GM12878 (cell line): ENCODE measurements at regions not wholly inside any gene's neighbourhood (a gene's known extent, or its start where the extent isn't known, plus 50 kb on each side); places are given as distances from the start of the nearest gene placed in this dataset.

Experiments used
- CREB1 ChIP-seq: IDR thresholded peaks from 2 replicates; pipeline ENCODE4 v1.6.1; 2012; ENCODE audit warnings: low read depth, mild to moderate bottlenecking, inconsistent platforms
- SP1 ChIP-seq: IDR thresholded peaks from one replicate; pipeline ENCODE4 v1.6.1; 2011; ENCODE audit warnings: low read depth, low read length
- TARDBP ChIP-seq: IDR thresholded peaks from 2 replicates; pipeline ENCODE4 v1.6.1; 2016; ENCODE audit warnings: borderline replicate concordance
- TF ChIP-seq, protein P1 (sequence below), 3 experiments: IDR thresholded peaks in 2 of 3; conservative IDR thresholded peaks in 1 of 3; 2 replicates each; pipeline ENCODE4 v1.5.1; 2011; ENCODE audit warnings: low read depth in 3 of 3, low read length in 3 of 3, mild to moderate bottlenecking in 3 of 3, control low read depth in 2 of 3, moderate library complexity in 2 of 3, inconsistent platforms in 1 of 3, mixed read lengths in 1 of 3; ENCODE audit not compliant: control insufficient read depth in 2 of 3, insufficient read depth in 1 of 3; ENCODE audit errors: extremely low read depth in 1 of 3
- TF ChIP-seq, protein P2 (sequence below): fragments of 450-650 bp; IDR thresholded peaks from 2 replicates; pipeline ENCODE4 v1.6.1; 2016; ENCODE audit warnings: mild to moderate bottlenecking
- TF ChIP-seq, protein P3 (sequence below): fragments of 450-650 bp; IDR thresholded peaks from 2 replicates; pipeline ENCODE4 v1.6.1; 2017; ENCODE audit warnings: mild to moderate bottlenecking, moderate library complexity
- TF ChIP-seq, protein P4 (sequence below): IDR thresholded peaks from 2 replicates; pipeline ENCODE4 v1.6.1; 2012; ENCODE audit warnings: improper control_type of control experiment, low read depth, low read length; ENCODE audit not compliant: insufficient replicate concordance
- TF ChIP-seq, protein P5 (sequence below): IDR thresholded peaks from 2 replicates; pipeline ENCODE4 v1.6.1; 2012; ENCODE audit warnings: low read length, inconsistent platforms

DNA sequence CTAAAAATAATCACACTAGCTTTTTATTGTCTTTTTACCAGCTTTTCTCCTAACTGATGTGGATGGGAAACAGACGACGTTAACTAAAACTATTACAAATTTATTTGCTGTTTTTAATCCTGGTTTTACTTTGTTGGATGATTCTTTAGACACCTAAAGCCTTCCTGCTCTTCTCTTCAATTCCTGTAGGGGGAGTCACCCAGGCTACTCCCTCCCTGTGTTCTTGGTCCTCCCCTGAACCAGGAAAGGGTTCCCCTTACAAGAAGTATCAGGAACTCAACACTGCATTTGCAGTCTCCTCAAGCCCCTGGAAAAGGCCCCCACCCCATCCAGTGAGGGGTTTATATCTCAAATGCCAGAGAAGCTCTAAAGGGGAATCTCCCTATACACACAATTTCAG is 206.1 kb downstream of the SUCLA2 start:
- TF ChIP-seq, protein P1, sequence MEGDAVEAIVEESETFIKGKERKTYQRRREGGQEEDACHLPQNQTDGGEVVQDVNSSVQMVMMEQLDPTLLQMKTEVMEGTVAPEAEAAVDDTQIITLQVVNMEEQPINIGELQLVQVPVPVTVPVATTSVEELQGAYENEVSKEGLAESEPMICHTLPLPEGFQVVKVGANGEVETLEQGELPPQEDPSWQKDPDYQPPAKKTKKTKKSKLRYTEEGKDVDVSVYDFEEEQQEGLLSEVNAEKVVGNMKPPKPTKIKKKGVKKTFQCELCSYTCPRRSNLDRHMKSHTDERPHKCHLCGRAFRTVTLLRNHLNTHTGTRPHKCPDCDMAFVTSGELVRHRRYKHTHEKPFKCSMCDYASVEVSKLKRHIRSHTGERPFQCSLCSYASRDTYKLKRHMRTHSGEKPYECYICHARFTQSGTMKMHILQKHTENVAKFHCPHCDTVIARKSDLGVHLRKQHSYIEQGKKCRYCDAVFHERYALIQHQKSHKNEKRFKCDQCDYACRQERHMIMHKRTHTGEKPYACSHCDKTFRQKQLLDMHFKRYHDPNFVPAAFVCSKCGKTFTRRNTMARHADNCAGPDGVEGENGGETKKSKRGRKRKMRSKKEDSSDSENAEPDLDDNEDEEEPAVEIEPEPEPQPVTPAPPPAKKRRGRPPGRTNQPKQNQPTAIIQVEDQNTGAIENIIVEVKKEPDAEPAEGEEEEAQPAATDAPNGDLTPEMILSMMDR (IDR thresholded peaks at IDR 0.05 in 2 of 3, conservative IDR thresholded peaks at IDR 0.05 in 1 of 3; ENCODE audit: control insufficient read depth in 2 of 3, extremely low read depth in 1 of 3, insufficient read depth in 1 of 3, low read depth in 3 of 3, low read length in 3 of 3): peak; percentile 20 to 55 (median 52); a peak in 4 of 6 replicates
- TF ChIP-seq, protein P2, sequence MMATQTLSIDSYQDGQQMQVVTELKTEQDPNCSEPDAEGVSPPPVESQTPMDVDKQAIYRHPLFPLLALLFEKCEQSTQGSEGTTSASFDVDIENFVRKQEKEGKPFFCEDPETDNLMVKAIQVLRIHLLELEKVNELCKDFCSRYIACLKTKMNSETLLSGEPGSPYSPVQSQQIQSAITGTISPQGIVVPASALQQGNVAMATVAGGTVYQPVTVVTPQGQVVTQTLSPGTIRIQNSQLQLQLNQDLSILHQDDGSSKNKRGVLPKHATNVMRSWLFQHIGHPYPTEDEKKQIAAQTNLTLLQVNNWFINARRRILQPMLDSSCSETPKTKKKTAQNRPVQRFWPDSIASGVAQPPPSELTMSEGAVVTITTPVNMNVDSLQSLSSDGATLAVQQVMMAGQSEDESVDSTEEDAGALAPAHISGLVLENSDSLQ: no peak
- no peak for TF ChIP-seq CREB1
- TF ChIP-seq SP1: no peak
- TF ChIP-seq, protein P3, sequence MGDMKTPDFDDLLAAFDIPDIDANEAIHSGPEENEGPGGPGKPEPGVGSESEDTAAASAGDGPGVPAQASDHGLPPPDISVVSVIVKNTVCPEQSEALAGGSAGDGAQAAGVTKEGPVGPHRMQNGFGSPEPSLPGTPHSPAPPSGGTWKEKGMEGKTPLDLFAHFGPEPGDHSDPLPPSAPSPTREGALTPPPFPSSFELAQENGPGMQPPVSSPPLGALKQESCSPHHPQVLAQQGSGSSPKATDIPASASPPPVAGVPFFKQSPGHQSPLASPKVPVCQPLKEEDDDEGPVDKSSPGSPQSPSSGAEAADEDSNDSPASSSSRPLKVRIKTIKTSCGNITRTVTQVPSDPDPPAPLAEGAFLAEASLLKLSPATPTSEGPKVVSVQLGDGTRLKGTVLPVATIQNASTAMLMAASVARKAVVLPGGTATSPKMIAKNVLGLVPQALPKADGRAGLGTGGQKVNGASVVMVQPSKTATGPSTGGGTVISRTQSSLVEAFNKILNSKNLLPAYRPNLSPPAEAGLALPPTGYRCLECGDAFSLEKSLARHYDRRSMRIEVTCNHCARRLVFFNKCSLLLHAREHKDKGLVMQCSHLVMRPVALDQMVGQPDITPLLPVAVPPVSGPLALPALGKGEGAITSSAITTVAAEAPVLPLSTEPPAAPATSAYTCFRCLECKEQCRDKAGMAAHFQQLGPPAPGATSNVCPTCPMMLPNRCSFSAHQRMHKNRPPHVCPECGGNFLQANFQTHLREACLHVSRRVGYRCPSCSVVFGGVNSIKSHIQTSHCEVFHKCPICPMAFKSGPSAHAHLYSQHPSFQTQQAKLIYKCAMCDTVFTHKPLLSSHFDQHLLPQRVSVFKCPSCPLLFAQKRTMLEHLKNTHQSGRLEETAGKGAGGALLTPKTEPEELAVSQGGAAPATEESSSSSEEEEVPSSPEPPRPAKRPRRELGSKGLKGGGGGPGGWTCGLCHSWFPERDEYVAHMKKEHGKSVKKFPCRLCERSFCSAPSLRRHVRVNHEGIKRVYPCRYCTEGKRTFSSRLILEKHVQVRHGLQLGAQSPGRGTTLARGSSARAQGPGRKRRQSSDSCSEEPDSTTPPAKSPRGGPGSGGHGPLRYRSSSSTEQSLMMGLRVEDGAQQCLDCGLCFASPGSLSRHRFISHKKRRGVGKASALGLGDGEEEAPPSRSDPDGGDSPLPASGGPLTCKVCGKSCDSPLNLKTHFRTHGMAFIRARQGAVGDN: no peak
- TF ChIP-seq, protein P4, sequence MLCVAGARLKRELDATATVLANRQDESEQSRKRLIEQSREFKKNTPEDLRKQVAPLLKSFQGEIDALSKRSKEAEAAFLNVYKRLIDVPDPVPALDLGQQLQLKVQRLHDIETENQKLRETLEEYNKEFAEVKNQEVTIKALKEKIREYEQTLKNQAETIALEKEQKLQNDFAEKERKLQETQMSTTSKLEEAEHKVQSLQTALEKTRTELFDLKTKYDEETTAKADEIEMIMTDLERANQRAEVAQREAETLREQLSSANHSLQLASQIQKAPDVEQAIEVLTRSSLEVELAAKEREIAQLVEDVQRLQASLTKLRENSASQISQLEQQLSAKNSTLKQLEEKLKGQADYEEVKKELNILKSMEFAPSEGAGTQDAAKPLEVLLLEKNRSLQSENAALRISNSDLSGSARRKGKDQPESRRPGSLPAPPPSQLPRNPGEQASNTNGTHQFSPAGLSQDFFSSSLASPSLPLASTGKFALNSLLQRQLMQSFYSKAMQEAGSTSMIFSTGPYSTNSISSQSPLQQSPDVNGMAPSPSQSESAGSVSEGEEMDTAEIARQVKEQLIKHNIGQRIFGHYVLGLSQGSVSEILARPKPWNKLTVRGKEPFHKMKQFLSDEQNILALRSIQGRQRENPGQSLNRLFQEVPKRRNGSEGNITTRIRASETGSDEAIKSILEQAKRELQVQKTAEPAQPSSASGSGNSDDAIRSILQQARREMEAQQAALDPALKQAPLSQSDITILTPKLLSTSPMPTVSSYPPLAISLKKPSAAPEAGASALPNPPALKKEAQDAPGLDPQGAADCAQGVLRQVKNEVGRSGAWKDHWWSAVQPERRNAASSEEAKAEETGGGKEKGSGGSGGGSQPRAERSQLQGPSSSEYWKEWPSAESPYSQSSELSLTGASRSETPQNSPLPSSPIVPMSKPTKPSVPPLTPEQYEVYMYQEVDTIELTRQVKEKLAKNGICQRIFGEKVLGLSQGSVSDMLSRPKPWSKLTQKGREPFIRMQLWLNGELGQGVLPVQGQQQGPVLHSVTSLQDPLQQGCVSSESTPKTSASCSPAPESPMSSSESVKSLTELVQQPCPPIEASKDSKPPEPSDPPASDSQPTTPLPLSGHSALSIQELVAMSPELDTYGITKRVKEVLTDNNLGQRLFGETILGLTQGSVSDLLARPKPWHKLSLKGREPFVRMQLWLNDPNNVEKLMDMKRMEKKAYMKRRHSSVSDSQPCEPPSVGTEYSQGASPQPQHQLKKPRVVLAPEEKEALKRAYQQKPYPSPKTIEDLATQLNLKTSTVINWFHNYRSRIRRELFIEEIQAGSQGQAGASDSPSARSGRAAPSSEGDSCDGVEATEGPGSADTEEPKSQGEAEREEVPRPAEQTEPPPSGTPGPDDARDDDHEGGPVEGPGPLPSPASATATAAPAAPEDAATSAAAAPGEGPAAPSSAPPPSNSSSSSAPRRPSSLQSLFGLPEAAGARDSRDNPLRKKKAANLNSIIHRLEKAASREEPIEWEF: no peak
- TF ChIP-seq TARDBP: no peak
- TF ChIP-seq, protein P5, sequence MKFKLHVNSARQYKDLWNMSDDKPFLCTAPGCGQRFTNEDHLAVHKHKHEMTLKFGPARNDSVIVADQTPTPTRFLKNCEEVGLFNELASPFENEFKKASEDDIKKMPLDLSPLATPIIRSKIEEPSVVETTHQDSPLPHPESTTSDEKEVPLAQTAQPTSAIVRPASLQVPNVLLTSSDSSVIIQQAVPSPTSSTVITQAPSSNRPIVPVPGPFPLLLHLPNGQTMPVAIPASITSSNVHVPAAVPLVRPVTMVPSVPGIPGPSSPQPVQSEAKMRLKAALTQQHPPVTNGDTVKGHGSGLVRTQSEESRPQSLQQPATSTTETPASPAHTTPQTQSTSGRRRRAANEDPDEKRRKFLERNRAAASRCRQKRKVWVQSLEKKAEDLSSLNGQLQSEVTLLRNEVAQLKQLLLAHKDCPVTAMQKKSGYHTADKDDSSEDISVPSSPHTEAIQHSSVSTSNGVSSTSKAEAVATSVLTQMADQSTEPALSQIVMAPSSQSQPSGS: no peak
